GDM1 (cell line): ENCODE measurements at regions not wholly inside any gene's neighbourhood (a gene's known extent, or its start where the extent isn't known, plus 50 kb on each side); places are given as distances from the start of the nearest gene placed in this dataset.

ENCODE experiments used
- DNase-seq: peaks from one replicate; lab custom pipeline; 2025; lab: John Stamatoyannopoulos, UW

DNA sequence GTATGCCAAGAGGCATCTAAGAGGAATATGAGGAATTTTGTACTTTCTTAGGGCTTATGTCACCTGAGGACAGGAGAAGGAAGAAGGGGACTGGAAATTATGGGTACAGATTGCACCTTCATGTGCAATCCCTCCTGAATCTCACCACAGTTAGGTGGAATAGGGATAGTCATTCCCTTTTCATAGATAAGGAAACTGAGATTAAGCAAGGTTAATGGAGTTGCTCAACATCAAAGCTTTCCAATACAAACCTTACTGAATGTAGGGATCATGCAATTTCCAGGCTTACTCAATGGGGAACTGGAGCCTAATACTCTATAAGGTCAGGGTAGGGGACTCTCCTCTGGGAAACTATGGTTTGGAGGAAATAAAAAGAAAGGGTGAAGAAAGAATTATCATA, 133.0 kb downstream of the C11orf87 start:
- no peak for DNase-seq

- DNase-seq: no peak
Observed at GRCh38 chr11:109564241-109564640, 142.3 kb downstream of the C11orf87 start.

DNA sequence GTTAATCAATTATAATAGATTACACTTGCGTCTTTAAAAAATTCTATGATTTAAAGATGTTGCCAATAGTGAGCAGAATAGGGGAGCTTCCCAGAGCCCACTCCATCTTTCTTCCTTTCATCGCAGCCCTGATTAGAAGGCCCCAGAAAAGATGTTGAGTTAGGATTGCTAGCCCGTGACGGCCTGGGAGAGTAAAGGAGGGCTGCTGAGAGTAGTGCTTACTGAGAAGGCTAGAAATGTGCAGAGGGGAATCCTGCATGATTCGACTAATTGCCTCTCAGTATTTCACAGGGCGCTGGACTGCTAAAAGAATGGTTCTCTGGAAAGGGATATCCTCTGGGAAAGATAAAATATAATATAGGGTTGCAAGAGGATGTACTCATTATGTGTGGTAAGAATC, 160.5 kb downstream of the C11orf87 start:
- no peak for DNase-seq

DNA sequence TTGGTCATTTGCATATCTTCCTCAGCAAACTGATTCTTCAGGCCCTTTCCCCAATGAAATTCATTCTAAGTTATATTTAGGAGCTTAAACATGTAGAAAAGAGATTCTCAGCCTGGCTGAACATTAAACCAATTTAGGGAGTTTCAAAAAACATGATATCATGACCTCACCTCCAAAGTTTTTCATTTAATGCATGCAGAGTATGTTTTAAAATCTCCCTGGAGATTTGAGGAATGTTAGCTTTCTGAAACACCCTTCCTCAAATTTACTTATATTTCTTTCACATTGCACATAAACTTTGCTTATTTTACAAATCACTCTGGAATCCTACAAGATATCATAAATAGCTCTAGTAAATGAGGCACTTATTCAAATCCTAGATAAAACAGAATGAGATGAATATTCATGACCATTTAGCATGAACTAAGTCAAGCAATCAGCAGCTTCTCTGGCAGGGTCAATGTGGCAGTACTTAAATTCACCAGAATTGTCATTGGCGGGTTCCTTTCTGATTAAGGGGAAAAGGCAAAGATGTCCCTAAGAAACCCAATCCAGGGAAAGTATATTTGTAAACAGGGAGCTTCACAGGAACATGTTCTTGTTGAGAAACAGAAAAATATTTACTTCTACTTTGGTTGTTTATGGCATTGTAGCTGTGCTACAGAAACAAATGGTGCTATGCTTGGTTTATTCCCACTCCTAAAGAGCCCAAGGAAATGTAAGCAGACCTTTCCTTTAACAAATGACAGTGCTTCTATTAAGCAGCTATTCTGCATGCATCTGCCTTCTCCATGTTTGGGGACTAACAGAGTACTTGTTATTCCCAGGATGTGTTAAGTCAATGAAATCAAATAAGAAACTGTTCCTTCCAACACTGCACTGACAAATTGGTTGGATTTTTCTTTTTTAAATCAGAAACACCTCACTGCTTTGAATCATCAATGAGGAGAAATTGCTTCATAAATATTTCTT, 162.3 kb downstream of the C11orf87 start:
- no peak for DNase-seq

GRCh38 chr11:109586789-109587188, 164.8 kb downstream of the C11orf87 start:
- no peak for DNase-seq

- no peak for DNase-seq
Observed at GRCh38 chr11:109590782-109591181, 168.8 kb downstream of the C11orf87 start.

DNA sequence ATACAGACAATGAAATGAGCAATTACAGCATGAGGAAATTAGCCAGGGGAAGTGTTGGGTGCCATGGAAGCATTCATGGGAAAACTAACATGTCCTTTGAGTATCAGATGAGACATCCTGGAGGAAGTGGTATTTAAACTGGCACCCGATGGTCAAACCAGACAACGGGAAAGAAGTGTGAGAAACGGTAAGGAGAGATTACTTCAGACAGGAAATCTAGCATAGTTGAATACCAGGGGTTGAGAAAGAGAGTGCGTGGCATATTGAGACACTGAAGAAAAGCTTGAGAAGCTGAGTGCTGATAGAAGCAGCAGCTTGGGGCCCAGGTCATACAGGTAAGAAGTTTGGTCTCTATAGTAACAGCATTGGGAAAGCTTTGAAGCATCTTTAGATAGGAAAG, 175.3 kb downstream of the C11orf87 start:
- no peak for DNase-seq

DNA sequence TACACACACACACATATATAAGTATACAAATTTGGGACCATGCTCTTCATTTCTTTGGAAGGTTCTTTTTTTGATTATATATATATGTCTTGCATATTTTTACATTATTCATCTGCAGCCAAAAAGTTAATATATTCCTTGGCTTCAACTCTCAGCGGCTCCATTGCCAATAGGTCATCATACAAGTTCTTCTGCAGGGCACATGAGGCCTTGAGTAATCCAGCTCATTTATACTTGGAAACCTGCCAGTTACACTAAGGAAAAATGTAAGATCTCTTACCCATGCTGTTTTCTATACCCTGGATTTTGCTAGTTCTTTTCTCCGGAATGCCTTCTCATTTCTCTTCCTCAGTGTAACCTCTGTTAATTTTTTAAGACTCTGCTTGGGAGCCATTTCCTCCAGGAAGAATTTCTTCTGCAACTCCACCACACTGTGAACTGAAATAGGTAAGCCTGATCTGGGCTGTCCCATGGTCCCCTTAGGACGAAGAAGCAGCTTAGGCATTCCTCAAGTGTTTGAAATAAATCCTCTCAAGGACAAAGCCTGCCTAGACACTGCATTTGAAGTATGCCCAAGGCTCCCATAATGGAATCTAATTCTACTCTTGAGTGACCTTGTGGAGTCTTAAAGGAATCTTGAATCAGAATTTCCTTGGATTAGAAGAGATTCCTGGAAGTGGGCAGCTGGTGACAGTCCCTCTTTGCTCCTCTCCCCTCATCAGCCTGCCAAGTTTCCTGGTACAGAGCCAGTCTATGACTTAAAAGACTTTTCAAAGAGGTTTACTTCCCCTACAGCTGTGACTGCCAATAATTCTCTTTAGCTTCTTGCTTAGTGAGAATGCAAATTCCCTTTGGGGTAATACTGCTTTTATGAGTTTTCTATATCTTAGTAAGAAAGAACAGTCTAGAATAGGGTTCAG, 182.8 kb downstream of the C11orf87 start:
- DNase-seq: no peak

- DNase-seq: no peak
Observed at GRCh38 chr11:109606256-109606655, 184.3 kb downstream of the C11orf87 start.

DNA sequence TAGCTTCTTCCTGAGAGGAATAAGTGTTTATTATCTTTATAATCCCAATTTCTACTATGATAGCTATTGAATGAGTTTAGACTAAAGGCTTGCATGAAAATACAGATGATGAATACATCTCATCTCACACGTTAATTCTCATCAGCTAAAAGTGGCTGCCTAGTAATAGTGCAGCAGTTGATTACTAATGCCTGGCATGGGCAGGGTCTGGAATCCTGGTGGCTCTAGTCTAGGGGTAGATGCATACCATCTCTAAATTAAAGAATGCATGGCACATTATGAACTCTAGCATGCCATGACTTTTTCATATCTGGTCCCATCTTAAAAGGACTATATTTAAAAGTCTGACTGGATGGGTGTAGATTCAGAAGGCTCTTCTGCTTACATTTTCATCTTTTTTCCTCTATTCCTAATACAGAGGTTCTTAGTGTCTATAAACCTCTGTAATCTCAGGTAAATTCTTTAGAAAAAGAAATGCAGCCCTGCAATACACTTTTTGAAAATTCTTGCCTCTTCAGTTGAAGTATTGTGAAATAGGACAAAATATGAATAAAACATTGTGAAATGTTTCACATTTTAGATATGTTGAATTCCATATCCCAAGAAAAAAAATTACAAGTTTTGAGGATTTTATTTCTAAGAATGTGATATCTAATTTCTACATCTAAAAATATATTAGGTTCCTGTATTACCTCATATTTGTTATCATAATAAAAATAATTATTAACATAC, 187.6 kb downstream of the C11orf87 start:
- no peak for DNase-seq

- no peak for DNase-seq
Observed at GRCh38 chr11:109612496-109612895, 190.5 kb downstream of the C11orf87 start.

DNA sequence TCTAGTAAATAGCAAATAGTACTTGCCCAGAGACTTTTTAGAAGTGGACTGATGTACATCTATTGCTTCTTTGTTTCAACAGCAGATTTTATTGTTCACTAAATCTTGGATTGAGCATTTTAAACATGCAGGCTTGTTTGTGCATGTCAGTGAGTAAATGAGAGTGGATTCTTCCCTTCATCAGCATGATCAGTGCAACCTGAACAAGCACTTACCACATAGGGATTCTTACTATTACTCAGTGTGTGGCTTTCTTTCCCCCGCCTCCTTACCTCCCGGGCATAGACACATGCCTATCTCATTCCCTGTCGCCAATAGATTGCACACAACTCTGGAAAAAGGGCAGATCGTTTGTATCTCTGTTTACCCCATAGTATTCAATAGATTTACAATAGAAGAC, 197.5 kb downstream of the C11orf87 start:
- no peak for DNase-seq

GRCh38 chr11:109629734-109630133, 207.7 kb downstream of the C11orf87 start:
- DNase-seq: no peak

DNA sequence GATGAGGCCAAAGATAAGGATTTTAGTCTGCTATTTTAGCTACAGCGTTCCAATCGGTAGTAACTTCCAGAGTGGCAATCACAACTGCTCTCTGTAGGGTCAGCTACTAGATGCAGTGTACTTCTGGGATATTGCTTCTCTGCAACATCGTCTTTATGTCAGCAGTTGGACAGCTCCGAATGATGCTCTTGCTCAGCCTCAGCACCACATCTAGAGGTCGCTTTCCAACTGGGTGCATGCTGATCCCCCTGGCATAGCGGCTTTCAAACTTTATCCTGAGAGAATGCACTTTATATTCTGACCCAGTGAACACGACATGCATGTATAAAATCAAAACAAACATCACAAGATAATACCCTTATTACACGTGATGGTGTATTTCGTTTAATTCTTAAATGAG, 219.6 kb downstream of the C11orf87 start:
- no peak for DNase-seq

DNA sequence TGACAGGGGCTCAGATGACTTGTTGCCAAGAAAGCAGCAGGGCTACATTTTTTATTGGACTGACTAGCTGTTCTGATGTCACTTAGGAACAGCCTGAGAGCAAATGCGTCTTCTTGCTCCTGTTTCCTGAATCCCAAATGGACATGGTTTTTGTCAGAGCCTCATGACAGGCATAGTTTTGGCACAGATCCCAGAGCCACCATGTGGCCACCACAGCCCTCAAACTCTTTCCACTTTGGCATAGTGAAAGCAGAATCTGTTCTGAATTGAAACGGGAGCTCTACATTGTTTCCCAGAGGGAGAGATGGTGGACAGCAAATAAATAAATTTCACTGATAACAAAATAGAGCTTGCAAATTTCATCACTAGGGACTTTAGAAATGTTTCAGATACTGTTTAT, 222.2 kb downstream of the C11orf87 start:
- DNase-seq: no peak

DNA sequence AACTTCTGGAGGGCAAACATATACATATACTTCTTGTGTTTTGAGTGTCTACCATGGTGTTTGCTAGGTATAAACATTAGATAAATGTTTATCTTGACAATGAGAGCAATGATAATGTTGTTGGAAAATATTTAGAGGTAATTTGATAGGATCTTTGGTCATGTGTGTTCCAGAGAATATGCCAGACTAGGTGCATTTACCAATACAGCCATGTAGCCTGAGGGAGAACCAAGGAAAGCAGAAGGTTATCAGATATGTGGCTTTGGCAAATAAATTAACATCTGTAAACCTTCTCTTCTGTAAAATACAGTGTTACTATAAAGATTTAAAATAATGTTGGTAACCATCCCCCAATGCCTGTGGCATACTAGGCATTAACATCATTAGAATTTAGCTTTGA, 226.8 kb downstream of the C11orf87 start:
- DNase-seq: no peak

DNA sequence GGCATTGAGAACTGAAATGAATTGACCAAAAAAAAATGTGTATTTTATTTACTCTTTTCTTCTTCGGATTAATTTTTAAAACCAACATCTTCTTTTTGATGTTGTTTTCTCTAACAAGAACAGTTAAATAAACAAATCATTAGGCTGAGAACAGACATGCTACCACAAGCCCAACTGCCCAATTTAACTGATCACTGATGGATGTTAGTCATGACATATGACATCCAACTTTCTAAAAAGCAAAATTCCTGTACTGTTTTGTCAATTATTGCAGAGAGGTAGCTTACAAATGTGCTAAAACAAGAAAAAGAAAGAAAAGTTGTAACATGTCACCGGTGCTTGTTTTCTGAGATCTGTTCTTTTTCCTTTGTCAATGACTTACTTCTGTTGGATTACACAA, 232.1 kb downstream of the C11orf87 start:
- no peak for DNase-seq

- no peak for DNase-seq
Observed at GRCh38 chr11:109658190-109658589, 236.2 kb downstream of the C11orf87 start.

GRCh38 chr11:109667719-109668118, 245.7 kb downstream of the C11orf87 start:
- DNase-seq: no peak

DNA sequence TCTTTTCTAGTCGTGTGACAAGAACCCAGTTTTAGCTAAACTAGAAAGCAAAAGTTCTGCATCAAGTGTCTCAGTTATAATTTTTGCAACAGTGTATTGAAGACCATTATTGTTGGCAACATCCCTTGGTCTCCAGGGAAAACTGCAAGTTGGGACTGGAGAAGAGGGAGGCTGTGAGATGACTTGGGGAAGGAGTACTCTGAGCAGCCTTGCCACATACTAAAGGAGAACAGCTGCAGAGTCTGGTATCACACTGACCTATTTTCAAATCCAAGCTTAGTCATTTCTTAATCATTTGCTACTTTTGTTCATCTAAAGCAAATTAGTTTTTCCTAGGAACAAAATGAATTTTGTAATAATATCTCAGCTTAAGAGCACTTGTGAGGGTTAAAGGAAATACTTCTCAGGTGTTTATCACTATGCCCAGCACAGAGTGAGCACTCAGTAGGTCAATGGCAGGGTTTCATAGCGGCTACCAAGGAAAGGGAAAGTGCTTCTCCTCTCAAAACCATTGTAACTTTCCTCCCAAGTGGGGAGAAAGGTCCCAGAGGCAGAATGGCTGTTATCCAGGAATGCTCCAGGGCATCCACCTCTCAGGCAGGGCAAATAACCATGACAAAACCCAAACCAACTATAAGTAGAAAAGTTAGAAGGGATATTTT, 247.1 kb downstream of the C11orf87 start:
- no peak for DNase-seq

DNA sequence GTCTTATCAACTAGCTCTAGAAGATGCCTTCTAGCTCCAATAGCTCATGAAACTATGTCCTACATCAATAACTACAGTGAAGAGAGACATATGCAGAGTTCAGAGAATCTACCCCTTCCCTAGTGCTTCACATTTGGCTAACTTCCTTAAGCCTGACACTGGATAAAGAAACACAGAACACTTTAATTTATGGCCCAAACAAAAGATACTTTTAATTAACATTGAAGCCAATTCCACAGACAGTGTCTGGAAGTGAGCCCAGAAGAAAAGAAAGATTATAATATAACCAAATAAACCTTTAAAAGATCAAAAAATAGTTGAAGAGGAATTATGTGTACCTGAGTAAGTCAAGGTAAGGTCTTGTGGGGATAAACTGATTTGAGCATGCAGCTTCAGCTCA, 255.2 kb downstream of the C11orf87 start:
- no peak for DNase-seq

- no peak for DNase-seq
Observed at GRCh38 chr11:109677876-109678275, 255.9 kb downstream of the C11orf87 start.
